Smooth muscle cell (in vitro differentiated cells): ENCODE measurements at regions not wholly inside any gene's neighbourhood (a gene's known extent, or its start where the extent isn't known, plus 50 kb on each side); places are given as distances from the start of the nearest gene placed in this dataset.
"Not testable (repeated sequence)": the region's sequence is repeated elsewhere in the genome, so short reads cannot be mapped to it uniquely, and the experiment has no call there.

ENCODE experiments used
- DNase-seq: peaks from one replicate; lab custom pipeline; 2025; ENCODE audit not compliant: unreplicated experiment; lab: John Stamatoyannopoulos, UW
- H2AFZ ChIP-seq: fragments of 200-600 bp; sonication (generic); 2 replicates; pipeline ENCODE4 v1.6.0; 2016; ENCODE audit warnings: antibody characterized with exemption, low read depth, mild to moderate bottlenecking
- H3F3A ChIP-seq: fragments of 200-600 bp; sonication (generic); 2 replicates; pipeline ENCODE4 v1.6.0; 2017; ENCODE audit warnings: antibody characterized with exemption, low read depth
- H3K27ac ChIP-seq: fragments of 200-600 bp; sonication (generic); 2 replicates; pipeline ENCODE4 v1.5.1; 2016; ENCODE audit warnings: low read depth, mild to moderate bottlenecking
- H3K27me3 ChIP-seq: fragments of 200-600 bp; sonication (generic); 2 replicates; pipeline ENCODE4 v1.6.1; 2016; ENCODE audit warnings: low read depth, mild to moderate bottlenecking
- H3K36me3 ChIP-seq: fragments of 200-600 bp; sonication (generic); 2 replicates; pipeline ENCODE4 v1.5.1; 2016; ENCODE audit warnings: low read depth
- H3K4me1 ChIP-seq: fragments of 200-600 bp; sonication (generic); 2 replicates; pipeline ENCODE4 v1.5.1; 2016; ENCODE audit warnings: low read depth
- H3K4me2 ChIP-seq: fragments of 200-600 bp; sonication (generic); 2 replicates; pipeline ENCODE4 v1.6.0; 2016; ENCODE audit warnings: mild to moderate bottlenecking
- H3K4me3 ChIP-seq: fragments of 200-600 bp; sonication (generic); 2 replicates; pipeline ENCODE4 v1.5.1; 2016; ENCODE audit warnings: mild to moderate bottlenecking
- H3K79me2 ChIP-seq: fragments of 200-600 bp; sonication (generic); 2 replicates; pipeline ENCODE4 v1.6.0; 2016; ENCODE audit warnings: low read depth, mild to moderate bottlenecking
- H3K9ac ChIP-seq: fragments of 200-600 bp; sonication (generic); 2 replicates; pipeline ENCODE4 v1.6.0; 2016; ENCODE audit warnings: low read depth
- H3K9me3 ChIP-seq: fragments of 200-600 bp; sonication (generic); replicated peaks from 2 replicates; pipeline ENCODE4 v1.5.1; 2016; ENCODE audit warnings: low read depth
- H4K20me1 ChIP-seq: fragments of 200-600 bp; sonication (generic); 2 replicates; pipeline ENCODE4 v1.6.0; 2016; ENCODE audit warnings: low read depth
- CTCF ChIP-seq: fragments of 200-600 bp; sonication (generic); IDR thresholded peaks from 2 replicates; pipeline ENCODE4 v1.5.1; 2017; ENCODE audit warnings: borderline replicate concordance, mild to moderate bottlenecking, antibody characterized with exemption; ENCODE audit not compliant: insufficient read depth, poor library complexity, severe bottlenecking
- WGBS: methylation state at CpG from one replicate; pipeline ENCODE4 v1.1.7; 2016; ENCODE audit warnings: low lambda C conversion rate; 5-methylcytosine and 5-hydroxymethylcytosine counted together

GRCh38 chr11:13193613-13194012 lies 84.0 kb upstream of the BMAL1 start:
- Histone ChIP-seq H4K20me1 (no peaks in the 10 kb centered on the region), H3K9ac (no peak overlapping the region), H2AFZ (no peak overlapping the region), H3K27me3 (no peaks in the 10 kb centered on the region), H3K4me3 (no peak overlapping the region), H3K79me2 (no peaks in the 10 kb centered on the region), H3F3A (no peaks in the 10 kb centered on the region), H3K4me1 (no peaks in the 10 kb centered on the region), H3K27ac (no peak overlapping the region), H3K4me2 (no peak overlapping the region), H3K36me3 (no peaks in the 10 kb centered on the region), H3K9me3 (peaks cover 9% of the 10 kb centered on the region)
- DNase-seq: no peak
- WGBS: 84% methylated on average over 4 of the region's 4 CpGs
- TF ChIP-seq CTCF: no peak

- not testable (repeated sequence) for H3F3A ChIP-seq, H4K20me1 ChIP-seq, H3K36me3 ChIP-seq, H3K4me3 ChIP-seq, H2AFZ ChIP-seq, H3K27me3 ChIP-seq, H3K79me2 ChIP-seq, H3K4me2 ChIP-seq, H3K27ac ChIP-seq, H3K9ac ChIP-seq, H3K4me1 ChIP-seq, DNase-seq
- whole genome bisulfite sequencing: 0% methylated on average over 1 of the region's 1 CpG
- peaks cover 19% of the 10 kb centered on the region for H3K9me3 ChIP-seq
Measured at GRCh38 chr11:13197374-13197773, 80.2 kb upstream of the BMAL1 start.

- Histone ChIP-seq H3K4me1 (peaks cover 7% of the 10 kb centered on the region), H3K27me3 (no peaks in the 10 kb centered on the region), H3K79me2 (no peaks in the 10 kb centered on the region), H3K4me2 (peak overlapping the region; percentile 53), H3K36me3 (no peaks in the 10 kb centered on the region), H3K9me3 (peaks cover 6% of the 10 kb centered on the region), H3K9ac (no peak overlapping the region), H2AFZ (peak overlapping the region; percentile 76), H3K27ac (peak overlapping the region; percentile 36), H4K20me1 (no peaks in the 10 kb centered on the region), H3F3A (peaks cover 17% of the 10 kb centered on the region), H3K4me3 (no peak overlapping the region)
- DNase-seq: no peak
- no peak for TF ChIP-seq CTCF
- WGBS: 82% methylated on average over 4 of the region's 4 CpGs
Measured at GRCh38 chr11:13205486-13205885, 72.1 kb upstream of the BMAL1 start.

- Histone ChIP-seq H3K27me3 (no peaks in the 10 kb centered on the region), H3F3A (peaks cover 17% of the 10 kb centered on the region), H3K79me2 (no peaks in the 10 kb centered on the region), H3K9ac (no peak overlapping the region), H3K9me3 (peaks cover 4% of the 10 kb centered on the region), H3K27ac (peak overlapping the region; percentile 36), H3K36me3 (no peaks in the 10 kb centered on the region), H4K20me1 (no peaks in the 10 kb centered on the region), H3K4me2 (peak overlapping the region; percentile 53), H3K4me1 (peaks cover 7% of the 10 kb centered on the region), H2AFZ (peak overlapping the region; percentile 76), H3K4me3 (no peak overlapping the region)
- no peak for DNase-seq
- no peak for TF ChIP-seq CTCF
- 46% methylated on average over 6 of the region's 6 CpGs for WGBS
Measured at GRCh38 chr11:13206086-13206640, 71.4 kb upstream of the BMAL1 start.
